Upper lobe of left lung (tissue), 6 donors: ENCODE measurements at regions not wholly inside any gene's neighbourhood (a gene's known extent, or its start where the extent isn't known, plus 50 kb on each side); places are given as distances from the start of the nearest gene placed in this dataset.
A peak's percentile ranks its signal among the peaks of the same experiment; 100 is the strongest.

Experiments used
- ATAC-seq, 2 donors: fragments of 200-7000 bp; cut with Tn5 transposase; one replicate each; pipeline ENCODE4 v1.9.1; 2022; ENCODE audit warnings: mild to moderate bottlenecking in 2 of 2, moderate library complexity in 2 of 2; ENCODE audit not compliant: low FRiP score in 2 of 2
- DNase-seq, 2 donors: peaks; one replicate each; pipeline ENCODE4 v3.0.0-alpha.2; 2019 to 2020
- H3K27ac ChIP-seq, 4 donors: fragments of 200-600 bp; sonication (generic); one replicate each; pipeline ENCODE4 v1.5.1; 2016 to 2019
- H3K27me3 ChIP-seq, 4 donors: fragments of 200-600 bp; sonication (generic); one replicate each; pipeline ENCODE4 v1.5.1; 2017 to 2019
- H3K36me3 ChIP-seq, 4 donors: fragments of 200-600 bp; sonication (generic); one replicate each; pipeline ENCODE4 v1.5.1; 2016 to 2019
- H3K4me1 ChIP-seq, 4 donors: fragments of 200-600 bp; sonication (generic); one replicate each; pipeline ENCODE4 v1.5.1; 2018 to 2019
- H3K4me3 ChIP-seq, 4 donors: fragments of 200-600 bp; sonication (generic); one replicate each; pipeline ENCODE4 v1.5.1; 2017 to 2019; ENCODE audit warnings: mild to moderate bottlenecking in 2 of 4, moderate library complexity in 1 of 4
- H3K9me3 ChIP-seq, 4 donors: fragments of 200-600 bp; sonication (generic); one replicate each; pipeline ENCODE4 v1.5.1; 2018 to 2019
- EP300 ChIP-seq, 4 donors: sonication (generic); formaldehyde crosslinking; IDR thresholded peaks; one replicate each; pipeline ENCODE4 v1.5.1; 2017; ENCODE audit warnings: antibody characterized with exemption in 4 of 4, control low read depth in 2 of 4
- POLR2A ChIP-seq, 4 donors: fragments of 450-650 bp; IDR thresholded peaks; one replicate each; pipeline ENCODE4 v1.5.1; 2016 to 2017; ENCODE audit warnings: antibody characterized with exemption in 4 of 4, mild to moderate bottlenecking in 2 of 4
- POLR2AphosphoS5 ChIP-seq, 2 donors: sonication (generic); formaldehyde crosslinking; IDR thresholded peaks; one replicate each; pipeline ENCODE4 v1.5.1; 2017; ENCODE audit warnings: antibody characterized with exemption in 2 of 2
- WGBS, 2 donors: methylation state at CpG; one replicate each; pipeline ENCODE4 v1.1.5; 2017 to 2018; 5-methylcytosine and 5-hydroxymethylcytosine counted together
- TF ChIP-seq, protein P1 (sequence below), 6 experiments: fragments of 450-650 bp in 4 of 6; fragments of 200-600 bp in 2 of 6; sonication (generic) in 2 of 6; IDR thresholded peaks; one replicate each; pipeline ENCODE4 v1.5.1; 2016 to 2019; ENCODE audit warnings: antibody characterized with exemption in 6 of 6
- donor health status: DM: no; HTN: no; CAD: no; lungs with moderate emphysema.
- donor health status: DM: no; HTN: yes; CAD: no; lungs with severe emphysema.

- 80 to 81% methylated on average over 4 of the region's 4 CpGs for WGBS, 2 donors
- Histone ChIP-seq H3K4me3 (no peak overlapping the region), H3K27ac (no peak overlapping the region), H3K36me3 (no peaks in the 10 kb centered on the region), H3K9me3 (no peaks in the 10 kb centered on the region), H3K4me1 (no peaks in the 10 kb centered on the region), H3K27me3 (no peaks in the 10 kb centered on the region)
- ATAC-seq, result no peak
- no peak for DNase-seq
- TF ChIP-seq POLR2AphosphoS5 (IDR thresholded peaks at IDR 0.05) (no peak), EP300 (IDR thresholded peaks at IDR 0.05) (no peak), POLR2A (IDR thresholded peaks at IDR 0.05) (no peak)
- TF ChIP-seq, protein P1, sequence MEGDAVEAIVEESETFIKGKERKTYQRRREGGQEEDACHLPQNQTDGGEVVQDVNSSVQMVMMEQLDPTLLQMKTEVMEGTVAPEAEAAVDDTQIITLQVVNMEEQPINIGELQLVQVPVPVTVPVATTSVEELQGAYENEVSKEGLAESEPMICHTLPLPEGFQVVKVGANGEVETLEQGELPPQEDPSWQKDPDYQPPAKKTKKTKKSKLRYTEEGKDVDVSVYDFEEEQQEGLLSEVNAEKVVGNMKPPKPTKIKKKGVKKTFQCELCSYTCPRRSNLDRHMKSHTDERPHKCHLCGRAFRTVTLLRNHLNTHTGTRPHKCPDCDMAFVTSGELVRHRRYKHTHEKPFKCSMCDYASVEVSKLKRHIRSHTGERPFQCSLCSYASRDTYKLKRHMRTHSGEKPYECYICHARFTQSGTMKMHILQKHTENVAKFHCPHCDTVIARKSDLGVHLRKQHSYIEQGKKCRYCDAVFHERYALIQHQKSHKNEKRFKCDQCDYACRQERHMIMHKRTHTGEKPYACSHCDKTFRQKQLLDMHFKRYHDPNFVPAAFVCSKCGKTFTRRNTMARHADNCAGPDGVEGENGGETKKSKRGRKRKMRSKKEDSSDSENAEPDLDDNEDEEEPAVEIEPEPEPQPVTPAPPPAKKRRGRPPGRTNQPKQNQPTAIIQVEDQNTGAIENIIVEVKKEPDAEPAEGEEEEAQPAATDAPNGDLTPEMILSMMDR (IDR thresholded peaks at IDR 0.05), result no peak
Observed at GRCh38 chr5:91839721-91840120, 456.6 kb upstream of the ARRDC3 start.

- Histone ChIP-seq H3K4me1 (no peaks in the 10 kb centered on the region), H3K9me3 (no peaks in the 10 kb centered on the region), H3K4me3 (no peak overlapping the region), H3K36me3 (no peaks in the 10 kb centered on the region), H3K27me3 (no peaks in the 10 kb centered on the region), H3K27ac (no peak overlapping the region)
- DNase-seq (no peak), ATAC-seq (no peak)
- 61 to 64% methylated on average over 2 of the region's 2 CpGs for WGBS, 2 donors
- TF ChIP-seq POLR2A (IDR thresholded peaks at IDR 0.05), result no peak
- TF ChIP-seq EP300 (IDR thresholded peaks at IDR 0.05), result no peak
- no peak for TF ChIP-seq POLR2AphosphoS5 (IDR thresholded peaks at IDR 0.05)
- TF ChIP-seq, protein P1 (IDR thresholded peaks at IDR 0.05), result no peak
Observed at GRCh38 chr5:91839233-91839632, 456.1 kb upstream of the ARRDC3 start.

- Histone ChIP-seq H3K27ac (no peak overlapping the region), H3K36me3 (no peaks in the 10 kb centered on the region), H3K9me3 (no peaks in the 10 kb centered on the region), H3K4me3 (no peak overlapping the region), H3K27me3 (no peaks in the 10 kb centered on the region), H3K4me1 (no peaks in the 10 kb centered on the region)
- DNase-seq, result no peak
- TF ChIP-seq POLR2A (IDR thresholded peaks at IDR 0.05) (no peak), EP300 (IDR thresholded peaks at IDR 0.05) (no peak)
- ATAC-seq, result peak in 1 of 2 donors; percentile 34
- 56 to 64% methylated on average over 5 of the region's 5 CpGs for WGBS, 2 donors
Observed at GRCh38 chr5:91830361-91830953, 447.3 kb upstream of the ARRDC3 start.

DNA sequence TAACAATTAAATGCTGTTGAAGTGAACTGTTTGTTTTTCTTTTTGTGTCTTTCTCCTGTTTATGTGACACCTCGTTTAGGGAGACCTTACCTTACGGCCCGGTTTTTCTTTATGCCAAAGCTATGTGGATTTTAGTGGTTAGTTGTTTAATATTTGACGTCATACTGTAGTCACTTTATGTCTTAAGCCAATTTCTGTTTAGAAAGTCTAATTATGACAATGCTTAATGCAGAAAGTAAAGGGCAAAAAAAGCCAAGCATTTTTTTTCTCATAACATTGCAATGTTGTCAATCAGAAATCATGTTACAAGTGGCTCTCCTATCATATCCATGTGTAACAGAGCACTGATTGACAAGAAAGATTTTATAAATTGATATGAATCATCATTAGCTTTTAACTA lies 442.5 kb upstream of the ARRDC3 start:
- ATAC-seq (no peak), DNase-seq (no peak)
- Histone ChIP-seq H3K4me1 (no peaks in the 10 kb centered on the region), H3K27ac (no peak overlapping the region), H3K4me3 (no peak overlapping the region), H3K36me3 (no peaks in the 10 kb centered on the region), H3K27me3 (no peaks in the 10 kb centered on the region), H3K9me3 (no peaks in the 10 kb centered on the region)
- no peak for TF ChIP-seq EP300 (IDR thresholded peaks at IDR 0.05)
- no peak for TF ChIP-seq POLR2AphosphoS5 (IDR thresholded peaks at IDR 0.05)
- TF ChIP-seq, protein P1 (IDR thresholded peaks at IDR 0.05), result no peak
- TF ChIP-seq POLR2A (IDR thresholded peaks at IDR 0.05), result no peak
- 62 to 69% methylated on average over 4 of the region's 4 CpGs for WGBS, 2 donors

DNA sequence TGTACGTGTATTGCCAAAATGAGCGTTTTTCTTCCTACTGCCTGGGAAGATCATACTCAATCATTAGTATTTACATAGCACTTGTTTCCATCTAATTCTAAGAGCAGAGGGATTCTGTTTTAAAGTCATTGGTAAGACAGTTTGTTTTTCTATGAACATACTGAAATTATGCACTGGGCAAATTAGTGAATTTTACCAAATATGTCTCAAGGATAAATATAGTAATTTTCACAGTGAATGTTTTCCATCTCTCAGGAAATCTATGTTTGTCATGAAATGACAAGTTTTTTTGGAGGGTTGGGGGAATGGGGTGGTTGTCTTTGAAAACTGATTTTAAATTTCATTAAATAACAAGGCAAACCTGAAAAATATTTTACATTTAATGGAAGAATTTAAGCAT lies 441.3 kb upstream of the ARRDC3 start:
- Histone ChIP-seq H3K4me1 (no peaks in the 10 kb centered on the region), H3K36me3 (no peaks in the 10 kb centered on the region), H3K9me3 (no peaks in the 10 kb centered on the region), H3K27me3 (no peaks in the 10 kb centered on the region), H3K4me3 (no peak overlapping the region), H3K27ac (no peak overlapping the region)
- DNase-seq, result no peak
- no peak for ATAC-seq
- WGBS, 2 donors, result 82 to 85% methylated on average over 2 of the region's 2 CpGs
- no peak for TF ChIP-seq POLR2AphosphoS5 (IDR thresholded peaks at IDR 0.05)
- TF ChIP-seq, protein P1 (IDR thresholded peaks at IDR 0.05), result no peak
- TF ChIP-seq EP300 (IDR thresholded peaks at IDR 0.05), result no peak
- no peak for TF ChIP-seq POLR2A (IDR thresholded peaks at IDR 0.05)
